Astrocyte (in vitro differentiated cells and primary cell): ENCODE measurements at regions not wholly inside any gene's neighbourhood (a gene's known extent, or its start where the extent isn't known, plus 50 kb on each side); places are given as distances from the start of the nearest gene placed in this dataset.

ENCODE experiments used
- EZH2 ChIP-seq: IDR thresholded peaks from 2 replicates; pipeline ENCODE4 v1.6.1; 2012; ENCODE audit warnings: mild to moderate bottlenecking, low read length, inconsistent platforms; ENCODE audit not compliant: insufficient read depth
- TF ChIP-seq, protein P1 (sequence below): IDR thresholded peaks from 2 replicates; pipeline ENCODE4 v1.5.1; 2011; ENCODE audit warnings: low read depth, mild to moderate bottlenecking, inconsistent platforms, low read length, moderate library complexity; ENCODE audit not compliant: insufficient read depth

- TF ChIP-seq, protein P1, sequence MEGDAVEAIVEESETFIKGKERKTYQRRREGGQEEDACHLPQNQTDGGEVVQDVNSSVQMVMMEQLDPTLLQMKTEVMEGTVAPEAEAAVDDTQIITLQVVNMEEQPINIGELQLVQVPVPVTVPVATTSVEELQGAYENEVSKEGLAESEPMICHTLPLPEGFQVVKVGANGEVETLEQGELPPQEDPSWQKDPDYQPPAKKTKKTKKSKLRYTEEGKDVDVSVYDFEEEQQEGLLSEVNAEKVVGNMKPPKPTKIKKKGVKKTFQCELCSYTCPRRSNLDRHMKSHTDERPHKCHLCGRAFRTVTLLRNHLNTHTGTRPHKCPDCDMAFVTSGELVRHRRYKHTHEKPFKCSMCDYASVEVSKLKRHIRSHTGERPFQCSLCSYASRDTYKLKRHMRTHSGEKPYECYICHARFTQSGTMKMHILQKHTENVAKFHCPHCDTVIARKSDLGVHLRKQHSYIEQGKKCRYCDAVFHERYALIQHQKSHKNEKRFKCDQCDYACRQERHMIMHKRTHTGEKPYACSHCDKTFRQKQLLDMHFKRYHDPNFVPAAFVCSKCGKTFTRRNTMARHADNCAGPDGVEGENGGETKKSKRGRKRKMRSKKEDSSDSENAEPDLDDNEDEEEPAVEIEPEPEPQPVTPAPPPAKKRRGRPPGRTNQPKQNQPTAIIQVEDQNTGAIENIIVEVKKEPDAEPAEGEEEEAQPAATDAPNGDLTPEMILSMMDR: peak; percentile 40
- TF ChIP-seq EZH2: no peak
Observed at GRCh38 chr5:163079618-163080017, 357.8 kb upstream of the CCNG1 start.
